GM19467 (cell line): ENCODE measurements at regions not wholly inside any gene's neighbourhood (a gene's known extent, or its start where the extent isn't known, plus 50 kb on each side); places are given as distances from the start of the nearest gene placed in this dataset.

Experiments used
- ATAC-seq: cut with Tn5 transposase; IDR thresholded peaks from one replicate; pipeline ENCODE4 v1.9.1; 2021; ENCODE audit warnings: mild to moderate bottlenecking, moderate library complexity; ENCODE audit not compliant: unreplicated experiment

GRCh38 chrX:30414144-30414543 is 105.0 kb upstream of the NR0B1 start:
- peak; percentile 86 for ATAC-seq

GRCh38 chrX:30402366-30402765 is 93.2 kb upstream of the NR0B1 start:
- ATAC-seq, result no peak

DNA sequence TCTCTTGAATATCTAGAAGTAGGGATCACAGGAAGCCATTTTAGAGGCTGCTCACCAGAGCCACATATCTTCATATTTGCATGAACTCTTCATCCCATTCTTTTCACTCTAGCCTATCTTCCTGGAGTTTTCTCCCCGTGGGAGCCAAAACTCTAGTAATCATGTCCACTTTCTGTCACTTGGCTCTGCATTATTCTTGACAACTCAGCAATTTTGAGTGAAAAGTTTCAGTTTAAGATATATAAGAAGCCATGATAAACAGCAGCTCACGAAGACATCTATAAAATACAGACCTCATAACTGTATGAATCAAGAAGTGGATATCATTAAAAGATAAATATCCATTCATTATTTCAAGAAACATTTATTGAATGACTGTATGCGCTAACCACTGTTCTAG is 79.1 kb upstream of the NR0B1 start:
- ATAC-seq, result no peak

GRCh38 chrX:30373951-30374350 is 64.8 kb upstream of the NR0B1 start:
- no peak for ATAC-seq

GRCh38 chrX:30373479-30373878 is 64.3 kb upstream of the NR0B1 start:
- ATAC-seq, result no peak

GRCh38 chrX:30364229-30364628 is 55.0 kb upstream of the NR0B1 start:
- no peak for ATAC-seq
